HEK293 (cell line): ENCODE measurements at regions not wholly inside any gene's neighbourhood (a gene's known extent, or its start where the extent isn't known, plus 50 kb on each side); places are given as distances from the start of the nearest gene placed in this dataset.

ENCODE experiments used
- CTCF ChIA-PET: fragments of 350-600 bp; formaldehyde crosslinking; extraction: SDS; loops from one replicate; lab custom pipeline; 2021; ENCODE audit warnings: antibody characterized with exemption; lab: Yijun Ruan, JAX
- POLR2A ChIA-PET: fragments of 300-600 bp; formaldehyde crosslinking; extraction: SDS; loops from one replicate; lab custom pipeline; 2020; ENCODE audit warnings: antibody characterized with exemption, inconsistent platforms; lab: Yijun Ruan, JAX
- H3K27ac ChIP-seq: fragments of 200-500 bp; sonication (Bioruptor generic); 2 replicates; pipeline ENCODE4 v1.5.1; 2014; ENCODE audit warnings: low read depth, low read length, control low read depth, inconsistent platforms; ENCODE audit errors: extremely low read depth
- H3K36me3 ChIP-seq, 2 experiments: fragments of 200-500 bp in 1 of 2; sonication (Bioruptor generic) in 1 of 2; 1 replicate in 1 of 2; 2 replicates in 1 of 2; pipeline ENCODE4 v1.5.1; 2014 to 2017; ENCODE audit warnings: inconsistent platforms in 2 of 2, low read length in 2 of 2; ENCODE audit not compliant: control insufficient read depth in 2 of 2, insufficient read depth in 1 of 2
- H3K4me1 ChIP-seq: fragments of 200-500 bp; sonication (Bioruptor generic); 2 replicates; pipeline ENCODE4 v1.5.1; 2014; ENCODE audit warnings: mild to moderate bottlenecking, low read length, inconsistent platforms; ENCODE audit not compliant: control insufficient read depth, insufficient read depth
- H3K4me3 ChIP-seq: 2 replicates; pipeline ENCODE4 v1.5.1; 2011; ENCODE audit warnings: low read depth, mild to moderate bottlenecking, control low read depth, low read length, moderate library complexity
- H3K9me3 ChIP-seq: fragments of 200-500 bp; sonication (Bioruptor generic); 2 replicates; pipeline ENCODE4 v1.5.1; 2014; ENCODE audit warnings: low read depth, low read length, inconsistent platforms; ENCODE audit not compliant: control insufficient read depth, insufficient read depth
- BCL11A ChIP-seq: fragments of 450-650 bp; formaldehyde crosslinking; IDR thresholded peaks from 2 replicates; pipeline ENCODE4 v1.5.1; 2016; ENCODE audit warnings: low read depth, missing biosample characterization, missing genetic modification characterization
- GLI2 ChIP-seq: fragments of 450-650 bp; formaldehyde crosslinking; IDR thresholded peaks from 2 replicates; pipeline ENCODE4; 2017; ENCODE audit warnings: missing biosample characterization, missing genetic modification characterization, low read depth, borderline replicate concordance
- GLIS1 ChIP-seq: fragments of 450-650 bp; formaldehyde crosslinking; IDR thresholded peaks from 2 replicates; pipeline ENCODE4 v1.5.1; 2016; ENCODE audit warnings: missing biosample characterization, missing genetic modification characterization
- HOXC10 ChIP-seq: sonication (generic); formaldehyde crosslinking; IDR thresholded peaks from 2 replicates; pipeline ENCODE4 v1.8.1; 2023; ENCODE audit warnings: mild to moderate bottlenecking, missing genetic modification reagents
- KLF16 ChIP-seq: fragments of 450-650 bp; formaldehyde crosslinking; IDR thresholded peaks from 2 replicates; pipeline ENCODE4 v1.5.1; 2017; ENCODE audit warnings: missing biosample characterization, missing genetic modification characterization
- OVOL3 ChIP-seq: fragments of 450-650 bp; formaldehyde crosslinking; IDR thresholded peaks from 2 replicates; pipeline ENCODE4 v1.5.1; 2016; ENCODE audit warnings: missing biosample characterization, missing genetic modification characterization
- SALL2 ChIP-seq: fragments of 450-650 bp; formaldehyde crosslinking; IDR thresholded peaks from 2 replicates; pipeline ENCODE4 v1.5.0; 2017; ENCODE audit warnings: missing biosample characterization, mild to moderate bottlenecking, missing genetic modification characterization, borderline replicate concordance
- SCRT1 ChIP-seq: fragments of 450-650 bp; formaldehyde crosslinking; IDR thresholded peaks from 2 replicates; pipeline ENCODE4 v1.5.1; 2016; ENCODE audit warnings: missing biosample characterization, missing genetic modification characterization, borderline replicate concordance
- ZBTB48 ChIP-seq: fragments of 450-650 bp; formaldehyde crosslinking; IDR thresholded peaks from 2 replicates; pipeline ENCODE4 v1.5.1; 2016; ENCODE audit warnings: missing biosample characterization, missing genetic modification characterization
- ZBTB49 ChIP-seq: fragments of 450-650 bp; formaldehyde crosslinking; IDR thresholded peaks from 2 replicates; pipeline ENCODE4 v1.5.1; 2016; ENCODE audit warnings: missing biosample characterization, missing genetic modification characterization, low read depth
- ZNF114 ChIP-seq: fragments of 450-650 bp; formaldehyde crosslinking; IDR thresholded peaks from 2 replicates; pipeline ENCODE4 v1.5.0; 2017; ENCODE audit warnings: missing biosample characterization, missing genetic modification characterization
- ZNF132 ChIP-seq: fragments of 450-650 bp; formaldehyde crosslinking; IDR thresholded peaks from 2 replicates; pipeline ENCODE4 v1.5.1; 2017; ENCODE audit warnings: missing biosample characterization, missing genetic modification characterization, borderline replicate concordance
- ZNF140 ChIP-seq: fragments of 450-650 bp; formaldehyde crosslinking; IDR thresholded peaks from 2 replicates; pipeline ENCODE4 v1.5.1; 2016; ENCODE audit warnings: missing biosample characterization, missing genetic modification characterization
- ZNF175 ChIP-seq: fragments of 450-650 bp; formaldehyde crosslinking; IDR thresholded peaks from 2 replicates; pipeline ENCODE4 v1.5.1; 2016; ENCODE audit warnings: missing biosample characterization, missing genetic modification characterization
- ZNF280D ChIP-seq: fragments of 450-650 bp; formaldehyde crosslinking; IDR thresholded peaks from 2 replicates; pipeline ENCODE4 v1.5.1; 2016; ENCODE audit warnings: missing biosample characterization, missing genetic modification characterization
- ZNF324 ChIP-seq: fragments of 450-650 bp; formaldehyde crosslinking; IDR thresholded peaks from 2 replicates; pipeline ENCODE4 v1.5.1; 2016; ENCODE audit warnings: missing biosample characterization, missing genetic modification characterization
- ZNF350 ChIP-seq: fragments of 450-650 bp; formaldehyde crosslinking; IDR thresholded peaks from 2 replicates; pipeline ENCODE4 v1.5.0; 2017; ENCODE audit warnings: missing biosample characterization, mild to moderate bottlenecking, missing genetic modification characterization
- ZNF391 ChIP-seq: fragments of 450-650 bp; formaldehyde crosslinking; IDR thresholded peaks from 2 replicates; pipeline ENCODE4 v1.5.1; 2016; ENCODE audit warnings: low read depth, missing biosample characterization, missing genetic modification characterization, borderline replicate concordance
- ZNF548 ChIP-seq: fragments of 450-650 bp; formaldehyde crosslinking; IDR thresholded peaks from 2 replicates; pipeline ENCODE4 v1.5.1; 2016; ENCODE audit warnings: missing biosample characterization, missing genetic modification characterization
- ZNF560 ChIP-seq: fragments of 450-650 bp; formaldehyde crosslinking; IDR thresholded peaks from 2 replicates; pipeline ENCODE4 v1.5.1; 2017; ENCODE audit warnings: missing biosample characterization, missing genetic modification characterization, borderline replicate concordance
- ZNF596 ChIP-seq: fragments of 450-650 bp; IDR thresholded peaks from 2 replicates; pipeline ENCODE4 v1.5.0; 2018; ENCODE audit warnings: missing biosample characterization, mild to moderate bottlenecking, missing genetic modification characterization, moderate library complexity
- ZNF600 ChIP-seq: fragments of 450-650 bp; formaldehyde crosslinking; IDR thresholded peaks from 2 replicates; pipeline ENCODE4 v1.5.1; 2016; ENCODE audit warnings: missing biosample characterization, missing genetic modification characterization
- ZNF624 ChIP-seq: fragments of 450-650 bp; formaldehyde crosslinking; IDR thresholded peaks from 2 replicates; pipeline ENCODE4 v1.5.1; 2017; ENCODE audit warnings: missing biosample characterization, missing genetic modification characterization
- ZNF658 ChIP-seq: fragments of 450-650 bp; formaldehyde crosslinking; IDR thresholded peaks from 2 replicates; pipeline ENCODE4; 2016; ENCODE audit warnings: missing biosample characterization, missing genetic modification characterization
- ZNF837 ChIP-seq: fragments of 450-650 bp; formaldehyde crosslinking; IDR thresholded peaks from 2 replicates; pipeline ENCODE4 v1.5.1; 2016; ENCODE audit warnings: missing biosample characterization, missing genetic modification characterization
- ZSCAN30 ChIP-seq: fragments of 450-650 bp; IDR thresholded peaks from 2 replicates; pipeline ENCODE4 v1.5.1; 2018; ENCODE audit warnings: missing biosample characterization, mild to moderate bottlenecking, missing genetic modification characterization, moderate library complexity
- ZSCAN4 ChIP-seq: fragments of 450-650 bp; formaldehyde crosslinking; IDR thresholded peaks from 2 replicates; pipeline ENCODE4 v1.5.1; 2017; ENCODE audit warnings: missing biosample characterization, missing genetic modification characterization

- Histone ChIP-seq H3K4me1 (no peaks in the 10 kb centered on the region), H3K27ac (no peak overlapping the region), H3K9me3 (no peaks in the 10 kb centered on the region), H3K4me3 (no peak overlapping the region), H3K36me3 (no peaks in the 10 kb centered on the region)
- POLR2A ChIA-PET: no interaction called here
- TF ChIP-seq ZNF548 (tag by site-specific recombination) (no peak), ZNF350 (no peak), BCL11A (tag by site-specific recombination) (no peak), ZNF837 (tag by site-specific recombination) (no peak), ZNF624 (no peak), GLI2 (tag by site-specific recombination) (no peak), ZSCAN4 (tag by site-specific recombination) (no peak), SCRT1 (tag by site-specific recombination) (no peak), ZNF140 (no peak), ZNF280D (tag by site-specific recombination) (no peak), OVOL3 (tag by site-specific recombination) (no peak), ZNF132 (no peak), ZNF114 (no peak), ZBTB49 (tag by site-specific recombination) (no peak), KLF16 (tag by site-specific recombination) (no peak)
- CTCF ChIA-PET: no interaction called here
These were observed 226.0 kb downstream of the SPRY1 start for GRCh38 chr4:123622572-123622971.

- Histone ChIP-seq H3K4me3 (no peak overlapping the region), H3K9me3 (no peaks in the 10 kb centered on the region), H3K27ac (no peak overlapping the region), H3K4me1 (no peaks in the 10 kb centered on the region), H3K36me3 (no peaks in the 10 kb centered on the region)
- ChIA-PET POLR2A (no interaction called here), CTCF (no interaction called here)
- TF ChIP-seq ZNF175 (tag by site-specific recombination): no peak
- TF ChIP-seq HOXC10 (CRISPR knock-in tag): no peak
- TF ChIP-seq SALL2 (tag by site-specific recombination): no peak
- no peak for TF ChIP-seq ZNF391
- no peak for TF ChIP-seq ZNF600 (tag by site-specific recombination)
- no peak for TF ChIP-seq ZNF560 (tag by site-specific recombination)
- no peak for TF ChIP-seq ZNF324
- no peak for TF ChIP-seq GLIS1
- TF ChIP-seq ZNF596: no peak
- no peak for TF ChIP-seq ZSCAN4 (tag by site-specific recombination)
- no peak for TF ChIP-seq ZBTB48 (tag by site-specific recombination)
- TF ChIP-seq ZNF658: no peak
- no peak for TF ChIP-seq ZSCAN30
These were observed 227.0 kb downstream of the SPRY1 start for GRCh38 chr4:123623611-123624010.
